ENCODE measurements at regions not wholly inside any gene's neighbourhood (a gene's known extent, or its start where the extent isn't known, plus 50 kb on each side); places are given as distances from the start of the nearest gene placed in this dataset.

DNA sequence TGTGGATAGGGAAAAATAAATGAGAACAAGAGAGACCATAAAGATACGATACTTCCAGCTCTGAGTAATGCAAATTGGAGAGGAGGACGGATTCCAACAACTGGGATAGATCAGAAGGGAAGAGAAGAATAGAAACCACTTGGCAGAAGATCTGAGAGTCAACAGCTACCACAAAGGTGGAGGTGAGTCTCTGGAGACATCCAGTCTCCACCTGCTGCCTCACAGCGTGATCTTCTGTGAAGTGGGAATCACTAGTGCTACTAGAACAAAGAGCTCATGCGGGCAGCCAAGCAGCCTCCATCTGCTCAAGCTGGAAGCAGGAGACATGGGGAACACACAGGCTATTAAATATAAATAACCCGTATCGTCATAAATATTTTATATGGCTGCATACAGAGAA, 558.5 kb upstream of the CFAP20DC start:
- TF ChIP-seq POLR2A (IDR thresholded peaks at IDR 0.05) (no peak), POLR2AphosphoS5 (IDR thresholded peaks at IDR 0.05) (no peak)
